Fibroblast of pulmonary artery (primary cell): ENCODE measurements at regions not wholly inside any gene's neighbourhood (a gene's known extent, or its start where the extent isn't known, plus 50 kb on each side); places are given as distances from the start of the nearest gene placed in this dataset.
"Not testable (repeated sequence)": the region's sequence is repeated elsewhere in the genome, so short reads cannot be mapped to it uniquely, and the experiment has no call there.

ENCODE experiments used
- DNase-seq: peaks from one replicate; pipeline ENCODE4 v3.0.0-alpha.2; 2010; ENCODE audit warnings: low read depth
- H3K4me3 ChIP-seq: replicated peaks from 2 replicates; pipeline ENCODE4 v1.5.1; 2011; ENCODE audit warnings: low read depth, mild to moderate bottlenecking, control low read depth, low read length, moderate library complexity
- TF ChIP-seq, protein P1 (sequence below): IDR thresholded peaks from 2 replicates; pipeline ENCODE4 v1.5.1; 2011; ENCODE audit warnings: mild to moderate bottlenecking, control low read depth, low read length, inconsistent platforms; ENCODE audit errors: missing control alignments

DNA sequence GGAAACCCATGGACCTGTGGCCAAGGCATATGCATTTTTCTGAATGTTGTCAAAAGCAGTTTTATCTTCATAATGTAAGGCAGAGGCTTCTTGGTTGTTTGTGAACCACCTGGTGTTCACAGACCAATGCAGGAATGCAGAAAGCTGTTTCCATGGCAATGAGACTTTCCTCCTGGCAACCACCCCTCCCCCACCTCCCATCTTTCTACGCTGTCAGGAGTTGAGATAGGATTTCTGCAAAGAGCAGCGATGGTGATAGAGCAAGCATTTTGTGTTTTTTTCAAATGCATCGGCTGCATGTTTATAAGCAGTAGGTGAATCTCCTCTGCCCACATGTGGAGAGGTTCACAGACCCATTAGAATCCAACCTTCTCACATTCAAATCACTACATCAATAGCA is 114.1 kb upstream of the SMLR1 start:
- no peak overlapping the region for H3K4me3 ChIP-seq
- TF ChIP-seq, protein P1, sequence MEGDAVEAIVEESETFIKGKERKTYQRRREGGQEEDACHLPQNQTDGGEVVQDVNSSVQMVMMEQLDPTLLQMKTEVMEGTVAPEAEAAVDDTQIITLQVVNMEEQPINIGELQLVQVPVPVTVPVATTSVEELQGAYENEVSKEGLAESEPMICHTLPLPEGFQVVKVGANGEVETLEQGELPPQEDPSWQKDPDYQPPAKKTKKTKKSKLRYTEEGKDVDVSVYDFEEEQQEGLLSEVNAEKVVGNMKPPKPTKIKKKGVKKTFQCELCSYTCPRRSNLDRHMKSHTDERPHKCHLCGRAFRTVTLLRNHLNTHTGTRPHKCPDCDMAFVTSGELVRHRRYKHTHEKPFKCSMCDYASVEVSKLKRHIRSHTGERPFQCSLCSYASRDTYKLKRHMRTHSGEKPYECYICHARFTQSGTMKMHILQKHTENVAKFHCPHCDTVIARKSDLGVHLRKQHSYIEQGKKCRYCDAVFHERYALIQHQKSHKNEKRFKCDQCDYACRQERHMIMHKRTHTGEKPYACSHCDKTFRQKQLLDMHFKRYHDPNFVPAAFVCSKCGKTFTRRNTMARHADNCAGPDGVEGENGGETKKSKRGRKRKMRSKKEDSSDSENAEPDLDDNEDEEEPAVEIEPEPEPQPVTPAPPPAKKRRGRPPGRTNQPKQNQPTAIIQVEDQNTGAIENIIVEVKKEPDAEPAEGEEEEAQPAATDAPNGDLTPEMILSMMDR = no peak
- DNase-seq = no peak

DNA sequence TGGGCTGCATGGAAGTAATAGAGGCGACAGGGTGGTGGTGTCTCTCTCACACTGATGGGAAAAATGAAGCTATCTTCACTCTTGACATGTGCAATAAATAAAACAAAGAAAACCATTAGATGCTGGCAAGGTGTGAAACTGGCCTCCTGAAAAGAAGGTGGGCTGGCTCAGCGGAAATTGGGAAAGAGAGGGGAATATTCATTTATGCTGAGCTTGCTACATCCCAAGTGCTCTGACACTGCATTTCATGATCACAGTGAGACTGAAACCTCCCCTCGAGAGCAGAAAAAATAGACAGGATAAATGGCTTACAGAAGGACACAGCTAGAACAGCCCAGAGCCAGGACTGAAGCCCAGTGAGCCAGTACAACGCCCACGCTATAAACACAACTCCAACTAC is 112.1 kb upstream of the SMLR1 start:
- no peak overlapping the region for H3K4me3 ChIP-seq
- TF ChIP-seq, protein P1 = no peak
- DNase-seq = no peak

DNA sequence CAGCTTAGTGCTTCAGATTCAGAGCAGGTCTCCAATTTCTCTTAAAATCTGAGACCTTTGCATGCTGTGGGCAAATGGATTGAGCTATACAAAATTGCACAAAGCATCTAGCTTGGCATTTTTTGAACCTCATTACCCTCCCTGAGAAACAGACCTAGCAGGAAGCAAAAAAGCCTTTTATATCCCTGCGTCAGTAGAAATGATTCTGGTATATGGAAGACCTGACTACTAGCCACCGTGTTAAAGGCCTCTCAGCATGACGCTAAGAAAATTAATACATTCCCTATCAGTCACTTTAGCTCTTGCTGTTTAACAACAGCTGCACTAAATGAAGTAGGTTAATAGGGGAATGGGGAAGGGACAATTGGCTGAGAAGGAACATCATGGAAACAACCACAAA is 110.7 kb upstream of the SMLR1 start:
- no peak for DNase-seq
- H3K4me3 ChIP-seq = no peak overlapping the region
- TF ChIP-seq, protein P1 = no peak

DNA sequence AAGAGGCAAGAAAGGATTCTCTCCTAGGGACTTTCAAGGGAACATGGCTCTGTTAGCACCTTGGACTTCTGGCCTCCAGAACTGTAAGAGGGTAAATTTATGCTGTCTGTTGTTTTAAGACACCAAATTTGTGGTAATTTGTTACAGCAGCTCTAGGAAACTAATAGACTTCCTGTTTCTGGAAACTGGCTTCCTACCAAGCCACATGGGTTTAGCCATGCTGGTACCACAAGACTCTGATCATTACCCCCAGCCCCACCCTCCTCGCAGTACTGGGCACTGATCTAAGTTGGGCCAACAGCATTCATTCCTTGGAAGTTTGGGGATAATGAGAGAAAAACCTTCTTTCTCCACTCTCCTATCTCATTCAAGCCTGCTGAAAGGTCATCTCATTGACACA is 109.5 kb upstream of the SMLR1 start:
- TF ChIP-seq, protein P1 = no peak
- H3K4me3 ChIP-seq = no peak overlapping the region
- no peak for DNase-seq

DNA sequence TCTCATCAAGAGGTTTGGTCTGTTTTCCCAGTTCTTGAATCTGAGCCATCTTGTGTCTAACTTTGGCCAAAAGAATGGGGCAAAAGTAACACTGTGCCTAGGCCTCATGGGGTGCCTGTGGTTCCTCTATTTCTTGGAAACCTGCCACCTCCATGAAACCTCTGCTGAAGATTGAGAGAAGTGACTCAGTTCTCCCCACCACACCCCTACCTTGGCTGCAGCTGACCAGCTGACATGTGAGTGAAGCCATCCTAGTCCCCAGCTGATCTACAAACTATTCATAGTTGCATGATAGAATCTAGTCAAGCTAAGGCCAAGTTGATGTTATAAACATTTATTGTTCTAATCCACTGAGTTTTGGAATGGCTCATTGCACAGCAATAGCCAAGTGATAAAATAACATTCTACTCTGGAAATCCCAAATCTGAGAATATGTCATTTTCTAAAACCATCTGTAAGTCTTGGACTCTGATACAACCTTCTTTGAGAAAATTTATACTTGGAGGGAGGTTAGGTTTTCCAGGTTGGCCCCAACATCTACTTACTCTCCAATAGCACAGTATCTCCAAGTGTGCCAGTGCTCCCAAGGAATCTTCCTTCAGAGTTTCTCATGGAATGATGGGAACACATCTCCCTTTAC is 107.0 kb upstream of the SMLR1 start:
- DNase-seq = no peak
- no peak overlapping the region for H3K4me3 ChIP-seq
- TF ChIP-seq, protein P1 = no peak

DNA sequence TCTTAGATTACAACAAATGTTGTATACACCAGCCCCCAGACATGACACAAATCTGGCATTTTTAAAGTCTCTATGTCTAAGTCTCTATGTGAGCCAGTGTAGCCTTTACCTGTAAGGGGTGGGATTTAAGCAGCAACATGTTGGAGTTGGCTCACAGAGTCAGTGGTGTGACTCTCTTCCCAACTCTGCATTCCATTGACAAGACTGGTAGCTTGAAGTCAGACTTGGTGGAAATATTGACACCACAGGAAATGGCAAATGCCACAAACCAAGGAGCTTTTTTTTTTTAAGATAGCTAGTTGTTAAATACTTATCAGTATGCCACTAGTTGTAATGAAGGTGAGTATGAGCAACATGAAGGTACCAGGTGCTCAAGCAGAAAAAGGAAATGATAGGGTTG is 103.1 kb upstream of the SMLR1 start:
- TF ChIP-seq, protein P1 = no peak
- H3K4me3 ChIP-seq = no peak overlapping the region
- no peak for DNase-seq

DNA sequence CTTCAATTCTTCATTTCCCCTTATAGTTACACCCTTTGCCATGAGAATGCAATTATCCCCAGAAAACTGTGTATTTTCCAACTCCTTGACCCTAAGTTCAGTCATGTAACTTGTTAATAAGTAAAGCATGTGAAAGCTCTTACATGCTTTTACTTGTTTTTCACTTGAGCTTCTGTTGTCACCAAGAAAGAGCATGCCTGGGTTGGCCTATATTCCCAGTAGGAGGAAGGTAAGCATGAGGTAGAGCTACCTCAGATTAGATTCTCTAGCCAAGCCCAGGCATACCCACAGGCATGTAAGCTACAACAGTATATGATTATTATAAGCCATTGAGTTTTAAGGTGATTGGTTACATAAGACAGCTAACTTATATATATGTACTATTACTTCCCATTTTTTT is 101.7 kb upstream of the SMLR1 start:
- TF ChIP-seq, protein P1 = no peak
- no peak overlapping the region for H3K4me3 ChIP-seq
- no peak for DNase-seq

DNA sequence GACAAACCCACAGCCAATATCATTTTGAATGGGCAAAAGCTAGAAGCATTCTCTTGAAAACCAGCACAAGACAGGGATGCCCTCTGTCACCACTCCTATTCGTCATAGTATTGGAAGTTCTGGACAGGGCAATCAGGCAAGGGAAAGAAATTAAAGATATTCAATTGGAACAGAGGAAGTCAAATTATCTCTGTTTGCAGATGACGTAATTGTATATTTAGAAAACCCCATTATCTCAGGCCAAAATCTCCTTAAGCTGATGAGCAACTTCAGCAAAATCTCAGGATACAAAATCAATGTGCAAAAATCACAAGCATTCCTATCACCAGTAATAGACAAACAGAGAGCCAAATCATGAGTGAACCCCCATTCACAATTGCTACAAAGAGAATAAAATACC is 99.1 kb upstream of the SMLR1 start:
- DNase-seq, H3K4me3 ChIP-seq: not testable (repeated sequence)
